OCI-LY7 (cell line): ENCODE measurements at regions not wholly inside any gene's neighbourhood (a gene's known extent, or its start where the extent isn't known, plus 50 kb on each side); places are given as distances from the start of the nearest gene placed in this dataset.

Experiments
- BruUV-seq: library from RNA; stranded (reverse); fragments of 400-500 nt; replicated peaks from 2 replicates; lab custom pipeline; 2021; lab: Mats Ljungman, UMichigan
- CTCF ChIA-PET: fragments of 300-600 bp; sonication (Branson Sonifier 250); formaldehyde crosslinking; loops from one replicate; lab custom pipeline; 2022; ENCODE audit warnings: antibody characterized with exemption; ENCODE audit not compliant: unreplicated experiment; lab: Charles Lee
- POLR2A ChIA-PET: fragments of 300-600 bp; sonication (Branson Sonifier 250); formaldehyde crosslinking; loops from one replicate; lab custom pipeline; 2022; ENCODE audit warnings: antibody characterized with exemption; lab: Charles Lee
- DNase-seq: peaks from one replicate; pipeline ENCODE4 v3.0.0-alpha.2; 2015; ENCODE audit warnings: low spot score
- H2AFZ ChIP-seq: fragments of 200-600 bp; sonication (generic), shearing (Covaris generic); 2 replicates; pipeline ENCODE4 v1.6.1; 2014; ENCODE audit warnings: mild to moderate bottlenecking, antibody characterized with exemption, low read length, moderate library complexity
- H3K27ac ChIP-seq: fragments of 200-600 bp; sonication (generic); 2 replicates; pipeline ENCODE4 v1.5.1; 2014; ENCODE audit warnings: mixed run types, low read depth, mild to moderate bottlenecking, moderate library complexity, low read length, inconsistent platforms; ENCODE audit not compliant: poor library complexity, severe bottlenecking
- H3K36me3 ChIP-seq: fragments of 200-600 bp; sonication (generic); 2 replicates; pipeline ENCODE4 v1.6.1; 2014; ENCODE audit warnings: mild to moderate bottlenecking, antibody characterized with exemption, low read length, moderate library complexity, mixed read lengths; ENCODE audit not compliant: insufficient read depth
- H3K4me1 ChIP-seq: fragments of 200-600 bp; sonication (generic); 2 replicates; pipeline ENCODE4 v1.5.1; 2014; ENCODE audit warnings: mild to moderate bottlenecking, low read length; ENCODE audit not compliant: insufficient read depth, poor library complexity, severe bottlenecking
- H3K4me2 ChIP-seq: fragments of 200-600 bp; sonication (generic); 2 replicates; pipeline ENCODE4 v1.6.1; 2014; ENCODE audit warnings: mild to moderate bottlenecking, low read length
- H3K4me3 ChIP-seq: fragments of 200-600 bp; sonication (generic); 2 replicates; pipeline ENCODE4 v1.5.1; 2014; ENCODE audit warnings: mild to moderate bottlenecking, low read depth, low read length; ENCODE audit not compliant: poor library complexity, severe bottlenecking
- H3K79me2 ChIP-seq: fragments of 200-600 bp; sonication (generic); 2 replicates; pipeline ENCODE4 v1.6.1; 2016; ENCODE audit warnings: low read depth, mild to moderate bottlenecking, low read length, moderate library complexity, mixed read lengths; ENCODE audit not compliant: insufficient read depth
- H3K9me2 ChIP-seq: fragments of 200-600 bp; sonication (generic); 2 replicates; pipeline ENCODE4 v1.6.1; 2016; ENCODE audit warnings: mild to moderate bottlenecking, low read length, mixed read lengths; ENCODE audit not compliant: insufficient read depth
- H3K9me3 ChIP-seq: fragments of 200-600 bp; sonication (generic); 2 replicates; pipeline ENCODE4 v1.6.1; 2014; ENCODE audit warnings: mild to moderate bottlenecking, mixed run types, low read length, mixed read lengths
- H4K20me1 ChIP-seq: fragments of 200-600 bp; sonication (generic); 2 replicates; pipeline ENCODE4 v1.6.1; 2014; ENCODE audit warnings: mild to moderate bottlenecking, antibody characterized with exemption, low read length, moderate library complexity, mixed read lengths; ENCODE audit not compliant: insufficient read depth
- CTCF ChIP-seq: fragments of 200-600 bp; sonication (generic); conservative IDR thresholded peaks from 2 replicates; pipeline ENCODE4 v1.5.1; 2014; ENCODE audit warnings: mild to moderate bottlenecking, antibody characterized with exemption, low read length, moderate library complexity, mixed read lengths
- EZH2phosphoT487 ChIP-seq: fragments of 200-600 bp; sonication (generic); IDR thresholded peaks from 2 replicates; pipeline ENCODE4 v1.6.1; 2018; ENCODE audit warnings: low read depth, borderline replicate concordance, mild to moderate bottlenecking, mixed run types, antibody characterized with exemption, low read length, moderate library complexity, mixed read lengths
- intact Hi-C: fragments of 100-400 bp; cut with micrococcal nuclease; formaldehyde crosslinking; loops from one replicate; pipeline ENCODE4 v1.10.0; 2022; ENCODE audit not compliant: unreplicated experiment

- BruUV-seq: no TSS peak
These were observed 50.2 kb upstream of the XPA start for GRCh38 chr9:97747201-97747965.

GRCh38 chr9:97748525-97748924 is 51.4 kb upstream of the XPA start:
- Histone ChIP-seq H3K4me3 (no peak overlapping the region), H3K9me3 (no peaks in the 10 kb centered on the region), H2AFZ (no peak overlapping the region), H3K9me2 (no peaks in the 10 kb centered on the region), H3K79me2 (no peaks in the 10 kb centered on the region), H3K4me2 (no peak overlapping the region), H4K20me1 (no peaks in the 10 kb centered on the region), H3K4me1 (no peaks in the 10 kb centered on the region), H3K27ac (no peak overlapping the region), H3K36me3 (no peaks in the 10 kb centered on the region)
- no TSS peak for BruUV-seq
- no peak for DNase-seq
- intact Hi-C loops: no loop called here
- CTCF ChIA-PET: interaction anchor here (0.5 kb wide), 1 partner anchor 199 kb away, joined by 7 read pairs; no protein-coding TSS in a partner anchor
- POLR2A ChIA-PET: no interaction called here
- TF ChIP-seq EZH2phosphoT487 (no peak), CTCF (no peak)

More at GRCh38 chr9:97747201-97747965, 50.2 kb upstream of the XPA start:
- Histone ChIP-seq H3K27ac (no peak overlapping the region), H3K79me2 (no peaks in the 10 kb centered on the region), H3K9me2 (no peaks in the 10 kb centered on the region), H2AFZ (no peak overlapping the region), H4K20me1 (no peaks in the 10 kb centered on the region), H3K4me2 (no peak overlapping the region), H3K4me1 (no peaks in the 10 kb centered on the region), H3K4me3 (no peak overlapping the region), H3K9me3 (no peaks in the 10 kb centered on the region), H3K36me3 (no peaks in the 10 kb centered on the region)
- ChIA-PET CTCF (no interaction called here), POLR2A (no interaction called here)
- intact Hi-C loops: no loop called here
- DNase-seq: no peak
- TF ChIP-seq EZH2phosphoT487 (no peak), CTCF (no peak)

GRCh38 chr9:97749928-97750327 is 52.8 kb upstream of the XPA start:
- Histone ChIP-seq H3K79me2 (no peaks in the 10 kb centered on the region), H4K20me1 (no peaks in the 10 kb centered on the region), H3K36me3 (no peaks in the 10 kb centered on the region), H3K27ac (no peak overlapping the region), H3K4me3 (no peak overlapping the region), H2AFZ (no peak overlapping the region), H3K4me2 (no peak overlapping the region), H3K9me2 (no peaks in the 10 kb centered on the region), H3K9me3 (no peaks in the 10 kb centered on the region), H3K4me1 (no peaks in the 10 kb centered on the region)
- intact Hi-C loops: no loop called here
- ChIA-PET POLR2A (no interaction called here), CTCF (interaction anchor here (0.8 kb wide), 1 partner anchor 114 kb away, joined by 3 read pairs; no protein-coding TSS in a partner anchor)
- no peak for DNase-seq
- no TSS peak for BruUV-seq
- no peak for TF ChIP-seq CTCF
- no peak for TF ChIP-seq EZH2phosphoT487
